HG03039 (cell line): ENCODE measurements at regions not wholly inside any gene's neighbourhood (a gene's known extent, or its start where the extent isn't known, plus 50 kb on each side); places are given as distances from the start of the nearest gene placed in this dataset.

Experiments used
- ATAC-seq: cut with Tn5 transposase; IDR thresholded peaks from one replicate; pipeline ENCODE4 v1.9.1; 2021; ENCODE audit warnings: mild to moderate bottlenecking, moderate library complexity; ENCODE audit not compliant: unreplicated experiment

- ATAC-seq = no peak
Measured at GRCh38 chr6:139436200-139436956, 61.9 kb upstream of the CITED2 start.

DNA sequence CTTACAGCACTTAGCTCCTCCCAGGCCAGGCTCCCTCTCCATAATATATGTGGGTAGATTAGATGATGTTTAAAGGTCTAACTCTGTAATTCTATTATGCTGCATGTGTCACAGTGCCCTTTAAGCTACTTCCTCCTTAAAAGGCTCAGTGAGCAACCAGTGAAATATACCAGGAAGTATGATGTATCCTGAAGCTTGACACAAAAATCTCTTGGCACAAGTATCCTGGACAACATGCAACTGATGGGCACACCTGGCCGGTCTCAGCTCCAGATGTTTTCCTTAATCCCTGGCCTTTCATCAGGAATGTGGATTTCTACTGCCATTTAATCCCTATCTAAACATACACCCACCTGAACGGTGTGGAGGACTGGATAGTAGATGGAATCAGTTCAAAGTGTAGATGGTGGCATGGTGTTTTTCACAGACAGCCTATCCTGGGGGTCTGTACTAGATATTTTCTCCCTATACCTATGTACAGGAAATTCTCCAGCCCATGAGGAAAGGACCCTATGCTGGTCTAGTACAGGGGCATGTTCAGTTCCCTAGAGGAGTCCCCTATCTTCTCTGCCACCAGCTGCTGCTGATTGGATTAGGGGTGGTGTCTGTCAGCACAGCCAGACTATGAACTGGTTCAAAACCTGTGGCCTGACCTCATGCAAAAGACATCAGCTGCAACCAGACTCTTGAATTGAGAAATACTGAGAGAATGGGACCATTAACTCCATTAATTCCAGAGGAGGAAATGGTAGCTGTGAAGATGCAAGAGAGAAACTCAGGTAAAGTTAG, 59.4 kb upstream of the CITED2 start:
- ATAC-seq = no peak

GRCh38 chr6:139431602-139431956, 57.1 kb upstream of the CITED2 start:
- ATAC-seq = no peak

DNA sequence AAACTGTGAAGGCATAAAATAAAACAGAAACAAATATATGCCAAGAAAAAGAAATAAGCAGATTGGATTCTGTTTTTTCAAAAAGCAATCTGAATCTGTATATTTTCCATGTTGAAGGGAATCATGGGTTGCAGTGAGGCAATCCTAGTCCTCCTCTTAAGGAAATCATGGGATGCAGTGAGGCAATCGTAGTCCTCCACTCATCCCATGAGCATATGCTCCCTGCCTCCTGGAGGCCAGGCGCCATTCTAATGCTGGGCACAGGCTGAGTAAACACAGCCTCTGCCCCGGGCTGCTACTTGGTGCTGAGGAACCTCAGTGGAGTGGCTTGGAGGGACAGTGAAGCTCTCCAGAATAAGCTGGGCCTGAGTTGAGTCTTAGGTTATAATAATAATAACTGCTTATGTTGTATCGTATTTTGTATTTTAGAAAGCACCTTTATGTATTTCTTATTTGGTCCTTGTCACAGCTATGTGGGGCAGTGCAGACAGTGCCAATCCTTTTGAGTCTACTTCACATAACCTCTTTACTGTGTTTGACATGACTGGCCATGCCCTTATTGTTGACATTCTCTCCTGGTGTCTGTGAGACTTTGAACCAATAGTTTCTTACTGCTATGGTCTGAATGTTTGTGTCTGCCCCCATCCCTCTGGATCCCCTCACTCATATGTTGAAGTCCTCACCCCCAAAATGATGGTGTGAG, 56.6 kb upstream of the CITED2 start:
- no peak for ATAC-seq

DNA sequence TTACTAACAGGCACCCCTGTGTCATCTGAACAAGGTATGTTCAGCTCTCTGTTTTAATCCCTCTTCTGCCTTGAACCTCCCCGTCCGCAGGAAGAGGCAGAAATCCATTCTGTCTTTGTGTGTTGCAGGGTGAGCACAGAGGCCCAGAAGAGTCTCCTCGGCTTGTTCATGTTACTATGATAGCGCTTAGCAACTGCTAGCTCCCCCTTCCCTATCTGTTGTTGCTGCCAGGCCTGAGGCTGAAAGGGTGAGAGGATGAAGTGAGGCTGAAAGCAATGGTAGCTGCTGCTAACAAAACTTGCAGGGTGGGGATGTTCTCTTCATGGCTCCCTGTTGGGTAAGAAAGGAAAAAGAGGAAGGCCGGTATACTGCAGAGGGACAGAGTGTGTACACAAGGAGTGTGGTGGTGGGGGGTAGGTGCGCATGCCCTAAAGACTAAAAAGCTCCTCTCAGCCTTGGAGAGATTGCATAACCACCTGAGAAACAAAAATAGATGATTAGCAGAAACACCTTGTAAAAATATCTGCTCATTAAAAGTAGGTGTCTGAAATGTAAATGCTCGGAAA, 55.2 kb upstream of the CITED2 start:
- no peak for ATAC-seq

- no peak for ATAC-seq
Measured at GRCh38 chr6:139427199-139427598, 52.8 kb upstream of the CITED2 start.

DNA sequence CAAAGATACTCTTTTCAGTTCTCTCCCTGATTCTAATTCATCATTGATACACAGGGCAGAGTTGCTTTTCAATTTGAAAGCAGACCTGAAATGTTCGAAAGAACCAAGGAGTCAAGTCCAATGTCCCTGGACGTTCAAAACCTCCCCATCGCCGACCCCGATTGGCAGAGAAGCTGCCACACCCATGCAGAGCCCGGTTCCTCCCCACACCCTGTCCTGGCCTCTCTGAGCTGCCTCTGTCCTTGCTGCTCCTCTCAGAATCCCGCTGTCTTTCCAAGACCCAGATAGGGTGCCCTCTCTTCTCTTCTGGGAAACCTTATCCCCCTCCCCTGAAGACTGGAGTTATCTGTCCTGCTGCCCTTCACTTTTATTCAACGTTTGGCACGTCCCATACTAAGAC, 52.3 kb upstream of the CITED2 start:
- ATAC-seq = no peak

GRCh38 chr6:139425780-139426179, 51.3 kb upstream of the CITED2 start:
- no peak for ATAC-seq

DNA sequence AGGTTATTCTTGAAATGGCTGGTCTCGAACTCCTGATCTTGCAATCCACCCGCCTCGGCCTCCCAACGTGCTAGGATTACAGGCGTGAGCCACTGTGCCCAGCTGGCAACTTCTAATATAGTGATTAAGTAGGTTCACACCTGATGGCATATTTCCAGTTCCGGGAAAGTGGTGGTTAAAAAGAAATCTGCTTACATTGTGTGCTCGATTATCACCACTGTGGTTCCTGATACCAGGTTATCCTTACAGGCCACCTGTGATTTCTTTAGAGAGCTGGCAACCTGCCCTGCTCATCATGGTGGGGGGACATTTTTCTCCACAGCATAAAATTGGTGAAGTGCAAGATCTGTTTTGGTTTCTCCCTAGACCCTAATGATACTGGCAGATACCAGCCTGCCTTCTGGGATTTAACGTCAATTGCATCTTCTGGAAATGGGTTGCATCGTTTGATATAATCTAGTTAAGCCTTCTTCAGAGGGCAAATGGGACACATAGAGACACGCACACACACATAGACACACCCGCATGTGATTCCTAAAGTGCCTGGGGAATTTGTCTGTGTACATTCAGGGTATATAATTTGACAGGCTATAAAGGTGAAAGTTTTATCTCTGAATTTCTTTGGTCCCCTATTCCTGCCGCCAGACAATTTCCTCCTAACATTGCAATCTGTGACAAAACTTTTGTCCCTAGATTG, 49.7 kb upstream of the CITED2 start:
- no peak for ATAC-seq
